OCI-LY3 (cell line): ENCODE measurements at regions not wholly inside any gene's neighbourhood (a gene's known extent, or its start where the extent isn't known, plus 50 kb on each side); places are given as distances from the start of the nearest gene placed in this dataset.

ENCODE experiments used
- H2AFZ ChIP-seq: fragments of 200-600, 300-600 bp; shearing (Covaris generic); 2 replicates; pipeline ENCODE4 v1.6.0; 2014; ENCODE audit warnings: antibody characterized with exemption, low read depth, low read length
- H3K27ac ChIP-seq: fragments of 200-600, 300-600 bp; sonication (generic); 2 replicates; pipeline ENCODE4 v1.5.1; 2014; ENCODE audit warnings: mild to moderate bottlenecking, low read length, moderate library complexity, mixed read lengths
- H3K27me3 ChIP-seq: fragments of 200-600, 300-600 bp; sonication (generic); 2 replicates; pipeline ENCODE4 v1.6.1; 2014; ENCODE audit warnings: low read depth, low read length, mixed read lengths
- H3K36me3 ChIP-seq: fragments of 200-600, 300-600 bp; sonication (generic); replicated peaks from 2 replicates; pipeline ENCODE3; 2014; ENCODE audit warnings: low read depth, low read length, mixed read lengths
- H3K4me1 ChIP-seq: fragments of 300-600, 200-600 bp; sonication (generic); 2 replicates; pipeline ENCODE4 v1.6.1; 2014; ENCODE audit warnings: low read length, mixed read lengths
- H3K4me2 ChIP-seq: fragments of 200-600, 300-600 bp; sonication (generic); 2 replicates; pipeline ENCODE4 v1.6.1; 2014; ENCODE audit warnings: low read length, mixed read lengths
- H3K4me3 ChIP-seq: fragments of 300-600, 200-600 bp; sonication (generic); 2 replicates; pipeline ENCODE4 v1.5.1; 2014; ENCODE audit warnings: antibody characterized with exemption, mild to moderate bottlenecking, low read length, moderate library complexity
- H3K79me2 ChIP-seq: fragments of 300-600, 200-600 bp; shearing (Covaris generic); 2 replicates; pipeline ENCODE4 v1.6.1; 2014; ENCODE audit warnings: mild to moderate bottlenecking, low read length, mixed read lengths
- H3K9ac ChIP-seq: fragments of 300-600, 200-600 bp; shearing (Covaris generic); 2 replicates; pipeline ENCODE4 v1.6.0; 2014; ENCODE audit warnings: mild to moderate bottlenecking, low read length, moderate library complexity
- H3K9me3 ChIP-seq: fragments of 200-600, 300-600 bp; shearing (Covaris generic); 2 replicates; pipeline ENCODE4 v1.6.1; 2014; ENCODE audit warnings: low read length, mixed read lengths; ENCODE audit not compliant: insufficient read depth
- H4K20me1 ChIP-seq: fragments of 200-600, 300-600 bp; sonication (generic); 2 replicates; pipeline ENCODE4 v1.6.1; 2016; ENCODE audit warnings: low read length, mixed read lengths; ENCODE audit not compliant: insufficient read depth
- EZH2phosphoT487 ChIP-seq: fragments of 200-600 bp; shearing (Covaris generic); IDR thresholded peaks from 2 replicates; pipeline ENCODE4 v1.6.1; 2018; ENCODE audit warnings: antibody characterized with exemption, mixed run types, low read depth
- TF ChIP-seq, protein P1 (sequence below): fragments of 200-600, 300-600 bp; sonication (generic); IDR thresholded peaks from 2 replicates; pipeline ENCODE4 v1.5.1; 2014; ENCODE audit warnings: antibody characterized with exemption, low read length, low read depth

DNA sequence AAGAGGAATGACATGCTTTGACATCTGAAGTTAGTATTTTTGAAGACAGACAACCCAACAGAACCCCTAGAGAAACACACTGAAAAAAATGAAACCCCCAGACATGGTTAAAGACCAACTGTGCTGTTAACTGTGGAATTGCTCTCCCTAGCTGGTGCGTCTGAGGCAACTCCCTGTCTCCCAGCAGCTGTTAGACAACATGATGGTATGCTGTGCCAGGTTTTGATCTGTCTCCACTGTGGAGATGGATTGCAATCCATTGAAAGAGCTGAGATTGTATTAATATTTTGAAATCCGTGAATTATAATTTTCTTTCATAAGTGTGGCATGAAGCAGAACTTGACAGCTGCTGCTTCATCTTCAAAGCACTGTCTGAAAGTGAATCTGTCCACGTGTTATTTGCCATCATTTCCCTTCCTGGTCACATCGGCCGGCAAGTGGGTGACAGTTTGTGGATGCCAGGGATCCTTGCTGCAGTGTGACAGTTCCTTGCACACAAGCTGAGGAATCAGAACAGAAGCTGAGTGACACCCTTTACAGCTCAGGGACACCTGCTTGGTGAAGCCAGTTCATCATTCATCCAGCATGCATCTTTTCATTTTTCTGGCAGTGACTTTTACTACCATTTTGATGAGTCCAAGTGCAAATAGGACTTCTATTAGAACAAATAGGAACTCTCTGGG lies 58.2 kb upstream of the ACSL3 start:
- H2AFZ ChIP-seq, result no peak overlapping the region
- no peak for TF ChIP-seq EZH2phosphoT487
- TF ChIP-seq, protein P1, sequence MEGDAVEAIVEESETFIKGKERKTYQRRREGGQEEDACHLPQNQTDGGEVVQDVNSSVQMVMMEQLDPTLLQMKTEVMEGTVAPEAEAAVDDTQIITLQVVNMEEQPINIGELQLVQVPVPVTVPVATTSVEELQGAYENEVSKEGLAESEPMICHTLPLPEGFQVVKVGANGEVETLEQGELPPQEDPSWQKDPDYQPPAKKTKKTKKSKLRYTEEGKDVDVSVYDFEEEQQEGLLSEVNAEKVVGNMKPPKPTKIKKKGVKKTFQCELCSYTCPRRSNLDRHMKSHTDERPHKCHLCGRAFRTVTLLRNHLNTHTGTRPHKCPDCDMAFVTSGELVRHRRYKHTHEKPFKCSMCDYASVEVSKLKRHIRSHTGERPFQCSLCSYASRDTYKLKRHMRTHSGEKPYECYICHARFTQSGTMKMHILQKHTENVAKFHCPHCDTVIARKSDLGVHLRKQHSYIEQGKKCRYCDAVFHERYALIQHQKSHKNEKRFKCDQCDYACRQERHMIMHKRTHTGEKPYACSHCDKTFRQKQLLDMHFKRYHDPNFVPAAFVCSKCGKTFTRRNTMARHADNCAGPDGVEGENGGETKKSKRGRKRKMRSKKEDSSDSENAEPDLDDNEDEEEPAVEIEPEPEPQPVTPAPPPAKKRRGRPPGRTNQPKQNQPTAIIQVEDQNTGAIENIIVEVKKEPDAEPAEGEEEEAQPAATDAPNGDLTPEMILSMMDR, result no peak
- H3K9ac ChIP-seq, result no peak overlapping the region
- no peak overlapping the region for H3K27ac ChIP-seq
- no peaks in the 10 kb centered on the region for H3K27me3 ChIP-seq
- H3K4me3 ChIP-seq, result no peak overlapping the region
- H3K4me2 ChIP-seq, result no peak overlapping the region
- H4K20me1 ChIP-seq, result no peaks in the 10 kb centered on the region
- H3K36me3 ChIP-seq, result no peaks in the 10 kb centered on the region
- peaks cover 7% of the 10 kb centered on the region for H3K4me1 ChIP-seq
- H3K79me2 ChIP-seq, result no peaks in the 10 kb centered on the region
- H3K9me3 ChIP-seq, result no peaks in the 10 kb centered on the region

DNA sequence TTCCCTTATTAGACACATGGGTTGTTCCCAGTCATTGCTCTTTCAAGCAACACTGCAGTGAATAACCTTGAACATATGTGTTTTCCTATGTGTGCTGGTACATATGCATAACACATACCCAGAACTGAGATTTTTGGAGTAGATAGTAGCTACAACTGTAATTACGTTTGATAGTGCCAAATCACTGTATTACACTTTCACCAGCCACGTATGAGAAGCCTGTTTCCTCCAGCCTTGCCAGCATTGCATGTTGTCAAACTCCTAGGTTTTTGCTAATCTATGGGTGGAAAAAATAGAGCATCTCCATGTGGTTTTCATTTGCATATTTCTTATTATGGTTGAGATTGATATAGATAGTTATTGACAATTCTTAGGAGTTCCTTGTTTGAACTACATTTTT lies 56.5 kb upstream of the ACSL3 start:
- Histone ChIP-seq H3K4me3 (no peak overlapping the region), H4K20me1 (no peaks in the 10 kb centered on the region), H3K27ac (no peak overlapping the region), H3K4me1 (peaks cover 4% of the 10 kb centered on the region; the same call in 1 of the 2 replicates), H3K79me2 (no peaks in the 10 kb centered on the region), H3K9ac (no peak overlapping the region), H3K27me3 (no peaks in the 10 kb centered on the region), H3K9me3 (no peaks in the 10 kb centered on the region), H3K36me3 (no peaks in the 10 kb centered on the region), H3K4me2 (no peak overlapping the region), H2AFZ (no peak overlapping the region)
- TF ChIP-seq, protein P1, result no peak

DNA sequence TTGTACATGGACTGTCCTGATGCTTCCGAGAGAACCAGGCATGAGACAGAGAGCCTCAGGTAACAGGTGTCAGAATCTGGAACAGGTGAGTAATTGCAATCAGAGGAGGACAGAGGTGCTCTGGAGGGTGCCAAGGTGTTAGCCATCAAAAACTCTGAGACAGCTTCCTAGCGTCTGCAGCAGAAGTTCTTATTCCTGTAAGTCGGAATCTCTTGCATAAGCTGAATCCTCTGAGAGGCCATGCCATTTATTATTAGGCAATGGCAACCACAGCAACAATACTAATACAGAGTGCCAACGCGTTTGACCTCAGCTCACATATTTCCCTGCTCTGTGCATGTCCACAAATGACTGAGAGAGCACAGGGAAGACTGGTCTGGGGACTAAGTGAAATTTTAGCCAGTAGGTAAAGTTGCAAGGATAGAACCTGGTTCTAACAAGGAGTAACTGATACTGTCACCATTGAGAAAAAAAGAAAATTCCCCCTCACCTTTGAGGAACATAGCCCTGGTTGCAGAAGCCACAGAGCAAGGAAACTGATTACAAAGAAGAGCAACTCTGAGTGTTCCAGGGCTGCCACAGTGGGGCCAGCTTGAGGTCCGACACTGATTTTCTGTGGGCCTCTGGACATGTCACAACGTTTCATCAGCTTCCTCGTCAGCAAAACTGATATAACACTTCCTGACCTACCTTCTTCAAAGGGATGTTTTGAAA lies 55.1 kb upstream of the ACSL3 start:
- no peaks in the 10 kb centered on the region for H3K27me3 ChIP-seq
- no peaks in the 10 kb centered on the region for H4K20me1 ChIP-seq
- H3K9ac ChIP-seq, result no peak overlapping the region
- H3K9me3 ChIP-seq, result no peaks in the 10 kb centered on the region
- H2AFZ ChIP-seq, result no peak overlapping the region
- H3K4me3 ChIP-seq, result no peak overlapping the region
- no peaks in the 10 kb centered on the region for H3K79me2 ChIP-seq
- no peak overlapping the region for H3K27ac ChIP-seq
- peaks cover 4% of the 10 kb centered on the region; the same call in 1 of the 2 replicates for H3K4me1 ChIP-seq
- TF ChIP-seq EZH2phosphoT487, result no peak
- TF ChIP-seq, protein P1, result no peak
- no peak overlapping the region for H3K4me2 ChIP-seq
- no peaks in the 10 kb centered on the region for H3K36me3 ChIP-seq

DNA sequence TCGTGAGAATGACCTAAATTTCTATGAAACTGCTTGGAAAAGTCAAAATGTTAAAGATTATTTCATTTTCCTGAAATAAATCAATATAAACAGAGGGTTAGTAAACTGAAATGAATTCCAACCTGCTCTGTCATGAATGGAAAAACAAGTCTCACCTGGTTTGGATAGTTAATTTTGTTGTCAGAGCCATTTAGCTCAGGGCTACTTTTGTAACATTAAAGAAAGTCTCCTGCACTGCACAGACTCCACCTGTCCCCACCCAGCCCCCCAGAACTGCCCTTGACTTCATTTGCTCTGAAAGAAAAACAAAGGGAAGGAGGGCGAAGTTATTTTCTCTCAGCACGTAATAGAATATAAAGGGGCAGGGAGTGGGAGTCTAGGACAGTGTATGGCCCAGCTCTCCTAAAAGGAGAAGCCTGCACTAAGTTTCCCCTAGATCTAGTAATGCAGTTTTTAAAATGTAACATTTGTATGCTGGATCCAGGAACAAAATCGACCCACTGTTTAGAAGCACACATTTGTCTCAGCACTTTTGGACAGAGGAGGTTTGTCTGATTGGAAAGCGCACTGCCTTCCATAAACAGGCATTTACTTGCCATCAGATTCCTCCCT lies 54.2 kb upstream of the ACSL3 start:
- peaks cover 5% of the 10 kb centered on the region for H3K4me1 ChIP-seq
- H2AFZ ChIP-seq, result no peak overlapping the region
- no peaks in the 10 kb centered on the region for H3K9me3 ChIP-seq
- H3K79me2 ChIP-seq, result no peaks in the 10 kb centered on the region
- no peak overlapping the region for H3K27ac ChIP-seq
- no peak overlapping the region for H3K4me3 ChIP-seq
- TF ChIP-seq, protein P1, result no peak
- TF ChIP-seq EZH2phosphoT487, result no peak
- H3K4me2 ChIP-seq, result no peak overlapping the region
- H3K27me3 ChIP-seq, result no peaks in the 10 kb centered on the region
- H4K20me1 ChIP-seq, result no peaks in the 10 kb centered on the region
- H3K9ac ChIP-seq, result no peak overlapping the region
- no peaks in the 10 kb centered on the region for H3K36me3 ChIP-seq
